GM12892 (cell line): ENCODE measurements at regions not wholly inside any gene's neighbourhood (a gene's known extent, or its start where the extent isn't known, plus 50 kb on each side); places are given as distances from the start of the nearest gene placed in this dataset.

Experiments
- DNase-seq: peaks from one replicate; pipeline ENCODE4 v3.0.0; 2011; ENCODE audit not compliant: insufficient read length
- FAIRE-seq: peaks from 2 replicates; lab custom pipeline; 2011; peaks lifted over from hg19 to GRCh38; lab: Jason Lieb, UNC
- POLR2A ChIP-seq: IDR thresholded peaks from 2 replicates; pipeline ENCODE4 v1.6.1; 2011; ENCODE audit warnings: low read depth, low read length, control low read depth
- POLR2AphosphoS5 ChIP-seq: IDR thresholded peaks from 2 replicates; pipeline ENCODE4 v1.6.1; 2011; ENCODE audit warnings: low read depth, low read length, control low read depth
- TAF1 ChIP-seq: IDR thresholded peaks from 2 replicates; pipeline ENCODE4 v1.6.1; 2011; ENCODE audit warnings: low read depth, mild to moderate bottlenecking, control low read depth, low read length, borderline replicate concordance

DNA sequence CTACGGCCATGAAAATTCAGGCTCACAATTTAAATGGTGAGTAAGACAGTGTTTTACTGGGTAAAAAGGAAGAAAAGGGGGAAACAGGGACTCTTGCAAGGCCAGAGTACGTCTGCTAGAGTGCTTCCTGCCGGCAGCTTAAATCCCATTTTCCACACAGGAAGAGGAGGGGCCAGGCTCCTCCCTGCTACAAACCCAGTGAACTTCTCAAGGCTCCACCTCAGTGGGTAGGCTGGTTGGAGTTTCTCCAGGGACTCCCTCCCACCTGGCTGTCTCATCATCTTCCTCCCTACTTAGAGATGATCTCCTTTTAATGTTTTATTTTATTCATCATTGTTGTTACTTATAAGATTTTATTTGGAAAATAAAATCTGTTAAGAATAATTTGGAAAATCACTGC, 62.6 kb upstream of the SEMA3C start:
- FAIRE-seq = no peak
- TF ChIP-seq TAF1 (no peak), POLR2A (no peak), POLR2AphosphoS5 (no peak)

GRCh38 chr7:80977751-80978150, 58.9 kb upstream of the SEMA3C start:
- TF ChIP-seq TAF1 = no peak
- no peak for TF ChIP-seq POLR2A
- TF ChIP-seq POLR2AphosphoS5 = no peak
- DNase-seq (no peak), FAIRE-seq (no peak)

More for the DNA sequence above, 62.6 kb upstream of the SEMA3C start:
- no peak for DNase-seq

GRCh38 chr7:80974396-80975358, 55.8 kb upstream of the SEMA3C start:
- TF ChIP-seq POLR2A = no peak
- no peak for TF ChIP-seq POLR2AphosphoS5
- no peak for TF ChIP-seq TAF1
- FAIRE-seq (no peak), DNase-seq (no peak)

GRCh38 chr7:80971225-80971624, 52.4 kb upstream of the SEMA3C start:
- FAIRE-seq (no peak), DNase-seq (no peak)
- TF ChIP-seq POLR2A = no peak
- no peak for TF ChIP-seq TAF1
- TF ChIP-seq POLR2AphosphoS5 = no peak
